ENCODE measurements at regions not wholly inside any gene's neighbourhood (a gene's known extent, or its start where the extent isn't known, plus 50 kb on each side); places are given as distances from the start of the nearest gene placed in this dataset.

- no peak for DNase-seq
- TF ChIP-seq POLR2A (IDR thresholded peaks at IDR 0.05) (no peak), CTCF (IDR thresholded peaks at IDR 0.05) (no peak), EP300 (IDR thresholded peaks at IDR 0.05) (no peak)
- no peaks in the 10 kb centered on the region for H3K4me1 ChIP-seq (ENCODE audit: insufficient read depth)
- no peaks in the 10 kb centered on the region for H3K9me3 ChIP-seq
- no peak overlapping the region for H3K4me3 ChIP-seq
- intact Hi-C loops (cut with DNase I): no loop called here
- WGBS, 3 donors: 81 to 91% (median 82%) methylated on average over 2 of the region's 2 CpGs
- H3K27me3 ChIP-seq: peaks cover 2% of the 10 kb centered on the region
- no peaks in the 10 kb centered on the region for H3K36me3 ChIP-seq
- no peak overlapping the region for H3K27ac ChIP-seq
Measured at GRCh38 chr17:70510288-70510687, 341.0 kb downstream of the KCNJ2 start.

GRCh38 chr17:70517816-70518215, 348.5 kb downstream of the KCNJ2 start:
- TF ChIP-seq CTCF (IDR thresholded peaks at IDR 0.05) (no peak), EP300 (IDR thresholded peaks at IDR 0.05) (no peak), POLR2A (IDR thresholded peaks at IDR 0.05) (no peak)
- Histone ChIP-seq H3K9me3 (no peaks in the 10 kb centered on the region), H3K4me3 (no peak overlapping the region), H3K27ac (no peak overlapping the region), H3K36me3 (no peaks in the 10 kb centered on the region), H3K4me1 (ENCODE audit: insufficient read depth) (no peaks in the 10 kb centered on the region), H3K27me3 (no peaks in the 10 kb centered on the region)
- no peak for DNase-seq
- intact Hi-C loops (cut with DNase I): no loop called here

- H3K9me3 ChIP-seq: no peaks in the 10 kb centered on the region
- WGBS, 3 donors: 82 to 87% (median 82%) methylated on average over 3 of the region's 3 CpGs
- intact Hi-C loops (cut with DNase I): no loop called here
- H3K36me3 ChIP-seq: no peaks in the 10 kb centered on the region
- no peaks in the 10 kb centered on the region for H3K4me1 ChIP-seq (ENCODE audit: insufficient read depth)
- no peak overlapping the region for H3K4me3 ChIP-seq
- no peak for DNase-seq
- TF ChIP-seq CTCF (IDR thresholded peaks at IDR 0.05) (no peak), POLR2A (IDR thresholded peaks at IDR 0.05) (no peak), EP300 (IDR thresholded peaks at IDR 0.05) (no peak)
- no peak overlapping the region for H3K27ac ChIP-seq
- no peaks in the 10 kb centered on the region for H3K27me3 ChIP-seq
Measured at GRCh38 chr17:70519300-70519699, 350.0 kb downstream of the KCNJ2 start.

- WGBS, 3 donors: 90 to 95% (median 91%) methylated on average over 5 of the region's 5 CpGs
- intact Hi-C loops (cut with DNase I): no loop called here
Measured at GRCh38 chr17:70520447-70520846, 351.1 kb downstream of the KCNJ2 start.

More at GRCh38 chr17:70520447-70520846, 351.1 kb downstream of the KCNJ2 start:
- H3K27me3 ChIP-seq: no peaks in the 10 kb centered on the region
- H3K4me1 ChIP-seq (ENCODE audit: insufficient read depth): no peaks in the 10 kb centered on the region
- TF ChIP-seq EP300 (IDR thresholded peaks at IDR 0.05) (no peak), POLR2A (IDR thresholded peaks at IDR 0.05) (no peak), CTCF (IDR thresholded peaks at IDR 0.05) (no peak)
- no peak overlapping the region for H3K4me3 ChIP-seq
- H3K9me3 ChIP-seq: no peaks in the 10 kb centered on the region
- DNase-seq: no peak
- no peak overlapping the region for H3K27ac ChIP-seq
- no peaks in the 10 kb centered on the region for H3K36me3 ChIP-seq

Data from ovary (tissue), 7 donors.